Stomach (tissue), 8 donors: ENCODE measurements at regions not wholly inside any gene's neighbourhood (a gene's known extent, or its start where the extent isn't known, plus 50 kb on each side); places are given as distances from the start of the nearest gene placed in this dataset.

Source experiments
- DNase-seq, 2 donors: peaks; one replicate each; pipeline versions ENCODE4 v3.0.0 to v3.0.0-alpha.2; 2013 to 2019
- H3K27ac ChIP-seq, 5 donors: fragments of 200-600 bp in 4 of 5; sonication (generic) in 4 of 5; one replicate each; pipeline ENCODE4 v1.5.1; 2013 to 2019; ENCODE audit warnings: mild to moderate bottlenecking in 1 of 5, moderate library complexity in 1 of 5
- H3K27me3 ChIP-seq, 3 donors: fragments of 200-600 bp; sonication (generic); one replicate each; pipeline ENCODE4 v1.5.1; 2017 to 2019; ENCODE audit warnings: mixed run types in 1 of 3
- H3K36me3 ChIP-seq, 4 donors: fragments of 200-600 bp; sonication (generic); 1 replicate in 3 of 4; 2 replicates in 1 of 4; pipeline ENCODE4 v1.5.1; 2016 to 2019
- H3K4me1 ChIP-seq, 4 donors: fragments of 200-600 bp; sonication (generic); one replicate each; pipeline ENCODE4 v1.5.1; 2016 to 2019
- H3K4me3 ChIP-seq, 4 donors: fragments of 200-600 bp; sonication (generic) in 3 of 4; one replicate each; pipeline ENCODE4 v1.5.1; 2016 to 2019; ENCODE audit warnings: mild to moderate bottlenecking in 1 of 4
- H3K9me3 ChIP-seq, 4 donors: fragments of 200-600 bp; sonication (generic); one replicate each; pipeline ENCODE4 v1.5.1; 2016 to 2019
- CTCF ChIP-seq, 7 experiments: fragments of 450-650 bp in 4 of 7; fragments of 200-600 bp in 3 of 7; sonication (generic) in 3 of 7; IDR thresholded peaks; one replicate each; pipeline ENCODE4 v1.5.1; 2016 to 2019; ENCODE audit warnings: antibody characterized with exemption in 7 of 7, control low read depth in 2 of 7, mild to moderate bottlenecking in 1 of 7
- EP300 ChIP-seq: sonication (generic); formaldehyde crosslinking; IDR thresholded peaks from one replicate; pipeline ENCODE4 v1.6.1; 2017; ENCODE audit warnings: antibody characterized with exemption
- POLR2A ChIP-seq, 4 donors: fragments of 450-650 bp; IDR thresholded peaks; one replicate each; pipeline ENCODE4 v1.6.1; 2016; ENCODE audit warnings: antibody characterized with exemption in 4 of 4, control low read depth in 2 of 4, mild to moderate bottlenecking in 1 of 4, moderate library complexity in 1 of 4
- POLR2AphosphoS5 ChIP-seq, 3 donors: sonication (generic); formaldehyde crosslinking; IDR thresholded peaks; one replicate each; pipeline ENCODE4 v1.6.1; 2016; ENCODE audit warnings: antibody characterized with exemption in 3 of 3
- WGBS, 5 donors: extraction: QIAGEN DNeasy Blood & Tissue Kit in 3 of 5; methylation state at CpG; one replicate each; pipeline versions ENCODE4 v1.1.5 to v1.1.7; 2013 to 2018; 5-methylcytosine and 5-hydroxymethylcytosine counted together
- intact Hi-C: fragments of 100-400 bp; cut with DNase I; formaldehyde crosslinking; loops from one replicate; pipeline ENCODE4 v1.15.1; 2023; ENCODE audit warnings: low total_unique reads
- donor health status: healthy with polysubstance abuse.
- donor health status: Bipolar disorder and iron deficiency.
- donor health status: healthy.

DNA sequence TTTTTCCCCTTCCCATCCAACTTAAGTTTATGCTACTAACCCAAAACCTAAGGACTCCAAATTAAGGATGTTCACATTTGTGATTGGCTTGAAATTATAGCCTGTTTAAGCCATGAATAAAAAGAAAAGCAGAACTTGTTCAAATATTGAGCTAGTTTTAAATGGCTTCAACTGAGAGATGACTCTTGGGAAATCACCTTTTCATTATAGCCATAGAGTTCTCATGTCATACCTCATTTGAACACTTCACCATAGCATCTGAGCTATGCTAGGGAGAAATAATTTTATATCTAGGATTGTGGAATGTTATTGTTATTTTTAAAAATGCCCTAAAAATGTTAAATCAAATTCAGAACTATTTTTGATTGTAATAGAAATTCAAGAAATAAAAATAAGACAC lies 409.2 kb upstream of the RARB start:
- Histone ChIP-seq H3K36me3 (no peaks in the 10 kb centered on the region), H3K4me1 (no peaks in the 10 kb centered on the region), H3K27ac (no peak overlapping the region), H3K4me3 (no peak overlapping the region), H3K9me3 (no peaks in the 10 kb centered on the region), H3K27me3 (no peaks in the 10 kb centered on the region)
- DNase-seq: no peak
- TF ChIP-seq CTCF (IDR thresholded peaks at IDR 0.05) (no peak), EP300 (no peak)
- intact Hi-C loops: no loop called here

- intact Hi-C loops: no loop called here
- no peaks in the 10 kb centered on the region for H3K27me3 ChIP-seq
- 66 to 86% (median 83%) methylated on average over 2 of the region's 2 CpGs for WGBS, 5 donors
- no peak overlapping the region for H3K4me3 ChIP-seq
- H3K9me3 ChIP-seq: no peaks in the 10 kb centered on the region
- H3K27ac ChIP-seq: no peak overlapping the region
- TF ChIP-seq POLR2AphosphoS5 (IDR thresholded peaks at IDR 0.05) (no peak), EP300 (no peak), CTCF (IDR thresholded peaks at IDR 0.05) (no peak), POLR2A (IDR thresholded peaks at IDR 0.05) (no peak)
- no peaks in the 10 kb centered on the region for H3K4me1 ChIP-seq
- no peak for DNase-seq
- H3K36me3 ChIP-seq: no peaks in the 10 kb centered on the region
Measured at GRCh38 chr3:25019506-25019905, 408.6 kb upstream of the RARB start.

GRCh38 chr3:25021816-25022215 lies 406.2 kb upstream of the RARB start:
- 73 to 92% (median 85%) methylated on average over 3 of the region's 3 CpGs for WGBS, 5 donors
- H3K4me3 ChIP-seq: no peak overlapping the region
- no peaks in the 10 kb centered on the region for H3K9me3 ChIP-seq
- no peaks in the 10 kb centered on the region for H3K36me3 ChIP-seq
- no peaks in the 10 kb centered on the region for H3K27me3 ChIP-seq
- peak in 1 of 2 donors; percentile 56 for DNase-seq
- TF ChIP-seq CTCF (IDR thresholded peaks at IDR 0.05): peak in 2 of 7 experiments; percentile 12 to 14
- no peak for TF ChIP-seq EP300
- H3K27ac ChIP-seq: no peak overlapping the region
- H3K4me1 ChIP-seq: no peaks in the 10 kb centered on the region
- intact Hi-C loops: no loop called here

- Histone ChIP-seq H3K27ac (no peak overlapping the region), H3K36me3 (no peaks in the 10 kb centered on the region), H3K4me3 (no peak overlapping the region), H3K9me3 (no peaks in the 10 kb centered on the region), H3K4me1 (peaks cover 0 to 11% (median 0%) of the 10 kb centered on the region in 4 donors), H3K27me3 (no peaks in the 10 kb centered on the region)
- no peak for TF ChIP-seq EP300
- TF ChIP-seq POLR2AphosphoS5 (IDR thresholded peaks at IDR 0.05): no peak
- TF ChIP-seq CTCF (IDR thresholded peaks at IDR 0.05): no peak
- TF ChIP-seq POLR2A (IDR thresholded peaks at IDR 0.05): no peak
- intact Hi-C loops: no loop called here
- DNase-seq: no peak
- 62 to 88% (median 66%) methylated on average over 2 of the region's 2 CpGs for WGBS, 5 donors
Measured at GRCh38 chr3:25023876-25024275, 404.2 kb upstream of the RARB start.

DNA sequence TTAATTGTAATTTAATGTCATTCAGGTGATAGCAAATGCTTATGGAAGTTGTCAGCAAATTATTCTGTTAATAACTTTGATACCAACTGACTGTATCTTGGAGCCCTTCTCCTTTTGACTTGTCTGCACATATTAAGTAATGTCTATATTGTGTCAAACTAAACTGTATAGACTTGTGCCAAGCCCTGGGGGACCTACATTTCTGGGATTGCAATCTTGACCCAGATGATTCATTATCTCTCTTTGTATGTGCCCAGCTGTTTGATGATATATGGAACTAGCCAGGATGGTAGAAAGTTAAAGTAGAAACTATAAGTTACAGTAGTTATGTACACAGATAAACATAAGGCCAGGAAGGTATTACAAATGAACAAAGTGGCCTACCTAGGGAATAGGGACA lies 402.8 kb upstream of the RARB start:
- H3K27me3 ChIP-seq: no peaks in the 10 kb centered on the region
- intact Hi-C loops: no loop called here
- DNase-seq: no peak
- no peak overlapping the region for H3K27ac ChIP-seq
- TF ChIP-seq CTCF (IDR thresholded peaks at IDR 0.05): no peak
- H3K9me3 ChIP-seq: no peaks in the 10 kb centered on the region
- no peaks in the 10 kb centered on the region for H3K36me3 ChIP-seq
- H3K4me3 ChIP-seq: no peak overlapping the region
- H3K4me1 ChIP-seq: peaks cover 0 to 11% (median 0%) of the 10 kb centered on the region in 4 donors
